ENCODE measurements at regions not wholly inside any gene's neighbourhood (a gene's known extent, or its start where the extent isn't known, plus 50 kb on each side); places are given as distances from the start of the nearest gene placed in this dataset.

DNA sequence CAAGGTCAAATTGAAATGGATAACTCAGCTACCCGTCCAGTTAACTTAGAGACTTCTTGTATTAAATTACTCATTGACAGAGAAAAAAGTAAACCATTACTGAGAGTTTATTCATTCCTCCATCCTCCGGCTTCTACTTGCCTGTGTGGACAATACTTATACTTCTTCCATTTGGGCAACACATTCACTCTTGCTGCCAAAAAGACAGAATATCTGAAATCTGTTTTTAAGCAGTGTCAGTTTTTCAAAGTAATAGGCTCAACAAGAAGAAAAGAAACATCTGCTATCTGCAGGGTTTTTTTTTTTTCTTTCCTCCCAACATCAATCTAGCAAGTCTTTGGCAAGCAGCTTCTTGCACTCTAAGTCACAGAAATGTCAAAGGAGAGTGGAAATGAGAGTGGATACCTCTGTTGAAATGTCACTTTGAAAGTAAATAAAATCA, 1142.8 kb downstream of the PCDH9 start:
- Histone ChIP-seq H3K4me3 (ENCODE audit: low read length, poor library complexity, severe bottlenecking) (no peak overlapping the region), H2AFZ (ENCODE audit: low read length) (no peak overlapping the region), H3K79me2 (ENCODE audit: insufficient read depth, low read length) (no peaks in the 10 kb centered on the region), H3K36me3 (ENCODE audit: insufficient read depth, low read length) (no peaks in the 10 kb centered on the region), H3K4me1 (ENCODE audit: insufficient read depth, low read length, poor library complexity, severe bottlenecking) (no peaks in the 10 kb centered on the region), H3K9ac (ENCODE audit: low read depth, low read length, poor library complexity, severe bottlenecking) (no peak overlapping the region), H3K4me2 (ENCODE audit: low read depth, low read length, poor library complexity, severe bottlenecking) (no peak overlapping the region), H4K20me1 (ENCODE audit: insufficient read depth, low read length, poor library complexity, severe bottlenecking) (no peaks in the 10 kb centered on the region), H3F3A (ENCODE audit: low read depth) (no peaks in the 10 kb centered on the region), H3K9me3 (ENCODE audit: insufficient read depth, low read depth, low read length) (0 out of 2 replicates have a peak, but pooled peaks cover 3% of the 10 kb centered on the region), H3K9me2 (replicated peaks; ENCODE audit: low read depth, low read length) (no peaks in the 10 kb centered on the region), H3K27me3 (ENCODE audit: insufficient read depth, low read length, poor library complexity, severe bottlenecking) (no peaks in the 10 kb centered on the region)
- TF ChIP-seq, protein P1, sequence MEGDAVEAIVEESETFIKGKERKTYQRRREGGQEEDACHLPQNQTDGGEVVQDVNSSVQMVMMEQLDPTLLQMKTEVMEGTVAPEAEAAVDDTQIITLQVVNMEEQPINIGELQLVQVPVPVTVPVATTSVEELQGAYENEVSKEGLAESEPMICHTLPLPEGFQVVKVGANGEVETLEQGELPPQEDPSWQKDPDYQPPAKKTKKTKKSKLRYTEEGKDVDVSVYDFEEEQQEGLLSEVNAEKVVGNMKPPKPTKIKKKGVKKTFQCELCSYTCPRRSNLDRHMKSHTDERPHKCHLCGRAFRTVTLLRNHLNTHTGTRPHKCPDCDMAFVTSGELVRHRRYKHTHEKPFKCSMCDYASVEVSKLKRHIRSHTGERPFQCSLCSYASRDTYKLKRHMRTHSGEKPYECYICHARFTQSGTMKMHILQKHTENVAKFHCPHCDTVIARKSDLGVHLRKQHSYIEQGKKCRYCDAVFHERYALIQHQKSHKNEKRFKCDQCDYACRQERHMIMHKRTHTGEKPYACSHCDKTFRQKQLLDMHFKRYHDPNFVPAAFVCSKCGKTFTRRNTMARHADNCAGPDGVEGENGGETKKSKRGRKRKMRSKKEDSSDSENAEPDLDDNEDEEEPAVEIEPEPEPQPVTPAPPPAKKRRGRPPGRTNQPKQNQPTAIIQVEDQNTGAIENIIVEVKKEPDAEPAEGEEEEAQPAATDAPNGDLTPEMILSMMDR (conservative IDR thresholded peaks at IDR 0.05; ENCODE audit: low read length), result no peak
- no peak for TF ChIP-seq EZH2phosphoT487 (IDR thresholded peaks at IDR 0.05; ENCODE audit: borderline replicate concordance)

DNA sequence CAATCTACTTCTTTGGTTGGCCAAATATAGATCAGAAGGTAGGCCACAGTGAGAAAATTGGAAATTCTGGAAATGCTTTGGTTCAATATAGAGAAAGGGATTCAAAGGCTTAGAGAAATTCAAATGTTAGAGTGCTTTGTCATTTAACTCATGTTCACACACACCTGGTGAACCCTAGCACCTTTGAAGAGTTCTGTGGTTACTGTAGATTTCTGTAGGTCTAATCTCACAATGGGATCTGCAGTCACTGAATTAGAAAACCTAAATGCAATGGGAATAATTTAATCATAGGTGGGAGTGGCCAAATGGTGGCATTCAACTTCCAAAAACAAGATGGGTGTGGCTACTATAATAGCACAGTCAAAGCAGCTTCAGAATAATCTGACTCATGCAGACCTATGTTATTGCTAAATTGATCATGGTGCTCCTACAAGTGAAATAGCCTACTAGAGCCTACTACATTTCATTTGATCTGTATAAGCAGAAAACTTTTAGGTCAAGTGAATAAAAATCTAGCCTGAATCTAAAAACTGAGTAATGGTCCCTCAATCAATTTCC, 1152.9 kb downstream of the PCDH9 start:
- Histone ChIP-seq H3F3A (ENCODE audit: low read depth) (no peaks in the 10 kb centered on the region), H3K9ac (ENCODE audit: low read depth, low read length, poor library complexity, severe bottlenecking) (no peak overlapping the region), H3K27me3 (ENCODE audit: insufficient read depth, low read length, poor library complexity, severe bottlenecking) (no peaks in the 10 kb centered on the region)

GRCh38 chr13:66076417-66076816, 1153.7 kb downstream of the PCDH9 start:
- Histone ChIP-seq H3K4me3 (ENCODE audit: low read length, poor library complexity, severe bottlenecking) (no peak overlapping the region), H3F3A (ENCODE audit: low read depth) (no peaks in the 10 kb centered on the region), H3K4me1 (ENCODE audit: insufficient read depth, low read length, poor library complexity, severe bottlenecking) (no peaks in the 10 kb centered on the region), H3K4me2 (ENCODE audit: low read depth, low read length, poor library complexity, severe bottlenecking) (no peak overlapping the region), H3K36me3 (ENCODE audit: insufficient read depth, low read length) (no peaks in the 10 kb centered on the region), H3K9me2 (replicated peaks; ENCODE audit: low read depth, low read length) (no peaks in the 10 kb centered on the region), H2AFZ (ENCODE audit: low read length) (no peak overlapping the region), H4K20me1 (ENCODE audit: insufficient read depth, low read length, poor library complexity, severe bottlenecking) (no peaks in the 10 kb centered on the region), H3K9ac (ENCODE audit: low read depth, low read length, poor library complexity, severe bottlenecking) (no peak overlapping the region), H3K9me3 (ENCODE audit: insufficient read depth, low read depth, low read length) (no peaks in the 10 kb centered on the region), H3K27me3 (ENCODE audit: insufficient read depth, low read length, poor library complexity, severe bottlenecking) (no peaks in the 10 kb centered on the region), H3K79me2 (ENCODE audit: insufficient read depth, low read length) (no peaks in the 10 kb centered on the region)
- TF ChIP-seq, protein P1 (conservative IDR thresholded peaks at IDR 0.05; ENCODE audit: low read length), result no peak
- no peak for TF ChIP-seq EZH2phosphoT487 (IDR thresholded peaks at IDR 0.05; ENCODE audit: borderline replicate concordance)

More for the DNA sequence above, 1152.9 kb downstream of the PCDH9 start:
- Histone ChIP-seq H3K4me3 (ENCODE audit: low read length, poor library complexity, severe bottlenecking) (no peak overlapping the region), H3K4me1 (ENCODE audit: insufficient read depth, low read length, poor library complexity, severe bottlenecking) (no peaks in the 10 kb centered on the region), H3K79me2 (ENCODE audit: insufficient read depth, low read length) (no peaks in the 10 kb centered on the region), H4K20me1 (ENCODE audit: insufficient read depth, low read length, poor library complexity, severe bottlenecking) (no peaks in the 10 kb centered on the region), H3K4me2 (ENCODE audit: low read depth, low read length, poor library complexity, severe bottlenecking) (no peak overlapping the region), H3K36me3 (ENCODE audit: insufficient read depth, low read length) (no peaks in the 10 kb centered on the region), H3K9me3 (ENCODE audit: insufficient read depth, low read depth, low read length) (no peaks in the 10 kb centered on the region), H3K9me2 (replicated peaks; ENCODE audit: low read depth, low read length) (no peaks in the 10 kb centered on the region), H2AFZ (ENCODE audit: low read length) (no peak overlapping the region)
- TF ChIP-seq, protein P1 (conservative IDR thresholded peaks at IDR 0.05; ENCODE audit: low read length), result no peak
- no peak for TF ChIP-seq EZH2phosphoT487 (IDR thresholded peaks at IDR 0.05; ENCODE audit: borderline replicate concordance)

Data from Loucy (cell line).